RWPE1 (cell line): ENCODE measurements at regions not wholly inside any gene's neighbourhood (a gene's known extent, or its start where the extent isn't known, plus 50 kb on each side); places are given as distances from the start of the nearest gene placed in this dataset.

Experiments
- CTCF ChIA-PET: fragments of 350-600 bp; sonication (Branson Sonifier 250); formaldehyde crosslinking; extraction: SDS; loops from one replicate; lab custom pipeline; 2021; lab: Yijun Ruan, JAX
- POLR2A ChIA-PET: fragments of 400-600 bp; formaldehyde crosslinking; extraction: SDS; loops from one replicate; lab custom pipeline; 2020; ENCODE audit warnings: antibody characterized with exemption; ENCODE audit not compliant: low non-redundant PET; lab: Yijun Ruan, JAX
- DNase-seq: peaks from one replicate; pipeline ENCODE4 v3.0.0; 2012; ENCODE audit warnings: low spot score
- H3K27ac ChIP-seq: fragments of 450-650 bp; 2 replicates; pipeline ENCODE4 v1.5.1; 2017
- CTCF ChIP-seq: fragments of 450-650 bp; conservative IDR thresholded peaks from 2 replicates; pipeline ENCODE4 v1.5.1; 2017; ENCODE audit warnings: low read depth, mild to moderate bottlenecking

DNA sequence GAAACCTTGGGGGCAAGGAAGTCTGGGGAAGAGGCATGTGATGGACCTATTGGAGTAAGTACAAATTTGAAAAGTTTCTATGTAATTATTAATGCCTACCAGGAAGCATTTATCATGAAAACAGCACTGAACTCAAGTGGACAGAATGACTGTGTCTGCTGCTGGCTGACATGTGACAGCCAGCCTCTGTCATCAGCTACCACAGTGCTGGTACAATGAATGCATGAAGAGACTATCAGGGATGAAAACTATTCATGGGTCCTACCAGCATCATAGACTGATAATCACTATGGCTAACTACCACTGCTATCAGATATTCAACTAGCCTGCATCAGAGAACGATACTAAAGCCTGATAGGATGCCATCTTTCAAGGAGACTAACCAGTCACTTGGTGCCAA lies 193.5 kb downstream of the RAP2B start:
- ChIA-PET POLR2A (interaction anchor here (0.6 kb wide), 1 partner anchor 521 kb away, joined by 3 read pairs; the partner anchor contains the start of gene P2RY1), CTCF (no interaction called here)
- no peak for DNase-seq
- no peak overlapping the region for H3K27ac ChIP-seq
- TF ChIP-seq CTCF: no peak

DNA sequence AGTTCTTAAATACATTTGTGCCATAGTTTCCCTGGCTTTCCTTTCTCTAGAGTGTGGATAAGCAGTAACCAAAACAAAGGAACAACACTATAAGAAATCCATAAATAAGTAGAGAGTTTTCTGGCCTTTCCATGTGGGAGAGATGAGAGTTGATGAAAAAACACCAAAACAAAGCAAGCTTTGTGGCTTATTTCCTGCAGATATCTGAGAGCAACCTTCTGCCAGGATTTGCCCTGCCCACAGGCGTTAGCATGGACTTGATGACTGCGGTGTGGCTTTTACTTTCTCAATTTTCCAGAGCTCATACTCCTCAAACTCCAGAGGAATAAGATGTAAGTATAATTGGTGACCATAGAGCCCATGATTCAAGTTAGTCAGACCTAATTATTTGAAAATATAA lies 194.9 kb downstream of the RAP2B start:
- no peak for DNase-seq
- CTCF ChIA-PET: no interaction called here
- POLR2A ChIA-PET: no interaction called here
- no peak overlapping the region for H3K27ac ChIP-seq
- no peak for TF ChIP-seq CTCF

- no peak overlapping the region for H3K27ac ChIP-seq
- no peak for TF ChIP-seq CTCF
- DNase-seq: no peak
- ChIA-PET POLR2A (no interaction called here), CTCF (no interaction called here)
These were observed 195.4 kb downstream of the RAP2B start for GRCh38 chr3:153357436-153357835.

GRCh38 chr3:153369561-153370374 lies 207.7 kb downstream of the RAP2B start:
- no peak overlapping the region for H3K27ac ChIP-seq
- TF ChIP-seq CTCF: no peak
- no peak for DNase-seq
- ChIA-PET POLR2A (no interaction called here), CTCF (interaction anchor here (1.2 kb wide), 1 partner anchor 22 kb away, joined by 3 read pairs; no protein-coding TSS in a partner anchor)

GRCh38 chr3:153370680-153371079 lies 208.7 kb downstream of the RAP2B start:
- ChIA-PET CTCF (interaction anchor here (0.5 kb wide), 1 partner anchor 206 kb away, joined by 3 read pairs; no protein-coding TSS in a partner anchor), POLR2A (no interaction called here)
- no peak overlapping the region for H3K27ac ChIP-seq
- TF ChIP-seq CTCF: no peak
- DNase-seq: no peak

- ChIA-PET CTCF (no interaction called here), POLR2A (no interaction called here)
- peak; percentile 65 for DNase-seq
- TF ChIP-seq CTCF: no peak
- H3K27ac ChIP-seq: no peak overlapping the region
These were observed 210.3 kb downstream of the RAP2B start for GRCh38 chr3:153372326-153372725.
